K562 (cell line): ENCODE measurements at regions not wholly inside any gene's neighbourhood (a gene's known extent, or its start where the extent isn't known, plus 50 kb on each side); places are given as distances from the start of the nearest gene placed in this dataset.
A peak's percentile ranks its signal among the peaks of the same experiment; 100 is the strongest.

Experiments
- ATAC-seq: fragments of 200-7000 bp; cut with Tn5 transposase; 3 replicates; pipeline ENCODE4 v1.9.1; 2020; ENCODE audit warnings: moderate library complexity
- BruUV-seq: library from RNA; stranded (reverse); fragments of 400-500 nt; replicated peaks from 2 replicates; lab custom pipeline; 2021; lab: Mats Ljungman, UMichigan
- CTCF ChIA-PET: fragments of 300-600 bp; formaldehyde crosslinking; extraction: SDS; loops from one replicate; lab custom pipeline; 2021; ENCODE audit warnings: low intra/inter-chr PET ratio; lab: Yijun Ruan, JAX
- POLR2A ChIA-PET: fragments of 300-600, 350-650 bp; sonication (Branson Sonifier 250); formaldehyde crosslinking; extraction: SDS; loops from one replicate; lab custom pipeline; 2021; ENCODE audit warnings: antibody characterized with exemption, inconsistent platforms; lab: Yijun Ruan, JAX
- DNase-seq, 4 experiments: peaks; one replicate each; pipeline versions ENCODE4 v3.0.0 to v3.0.0-alpha.2; 2011 to 2018; ENCODE audit warnings: low spot score in 3 of 4, mixed read lengths in 3 of 4; ENCODE audit errors: extremely low read depth in 1 of 4
- FAIRE-seq: peaks from 2 replicates; lab custom pipeline; 2011; peaks lifted over from hg19 to GRCh38; lab: Jason Lieb, UNC
- H2AFZ ChIP-seq: 2 replicates; pipeline ENCODE4 v1.6.0; 2011; ENCODE audit warnings: low read depth, low read length, control low read depth, inconsistent platforms
- H3K27ac ChIP-seq: fragments of 200-600 bp; 3 replicates; pipeline ENCODE4 v1.8.0; 2011; ENCODE audit warnings: low read depth, mild to moderate bottlenecking, control low read depth, inconsistent platforms, low read length, moderate library complexity, mixed read lengths; ENCODE audit errors: extremely low read depth
- H3K27me3 ChIP-seq, 2 experiments: fragments of 300-600 bp in 1 of 2; 2 replicates in 1 of 2; 3 replicates in 1 of 2; pipeline versions ENCODE4 v1.6.0 to v1.8.0; 2011; ENCODE audit warnings: inconsistent platforms in 2 of 2, low read length in 2 of 2, mild to moderate bottlenecking in 1 of 2, mixed read lengths in 1 of 2, moderate library complexity in 1 of 2; ENCODE audit not compliant: control insufficient read depth in 2 of 2, insufficient read depth in 2 of 2
- H3K36me3 ChIP-seq: fragments of 300-600 bp; 3 replicates; pipeline ENCODE4 v1.8.0; 2011; ENCODE audit warnings: mild to moderate bottlenecking, low read length, inconsistent platforms; ENCODE audit not compliant: control insufficient read depth, insufficient read depth
- H3K4me1 ChIP-seq, 2 experiments: fragments of 200-600 bp in 1 of 2; replicated peaks in 1 of 2; 2 replicates in 1 of 2; 3 replicates in 1 of 2; pipeline versions ENCODE4 v1.5.1 to v1.8.0; 2011; ENCODE audit warnings: inconsistent platforms in 2 of 2, low read length in 2 of 2, mild to moderate bottlenecking in 1 of 2, mixed read lengths in 1 of 2, moderate library complexity in 1 of 2; ENCODE audit not compliant: control insufficient read depth in 2 of 2, insufficient read depth in 2 of 2
- H3K4me2 ChIP-seq: 2 replicates; pipeline ENCODE4 v1.6.1; 2011; ENCODE audit warnings: low read length, control low read depth, inconsistent platforms, mixed read lengths; ENCODE audit not compliant: insufficient read depth
- H3K4me3 ChIP-seq: fragments of 200-600 bp; sonication (generic), shearing (Covaris generic); 2 replicates; pipeline ENCODE4 v1.5.1; 2016; ENCODE audit warnings: control low read depth, inconsistent platforms
- H3K79me2 ChIP-seq: fragments of 200-600 bp; 3 replicates; pipeline ENCODE4 v1.8.0; 2011; ENCODE audit warnings: low read length, inconsistent platforms; ENCODE audit not compliant: control insufficient read depth, insufficient read depth
- H3K9ac ChIP-seq, 2 experiments: 2 replicates each; pipeline versions ENCODE4 v1.6.0 to v1.6.1; 2011; ENCODE audit warnings: low read depth in 2 of 2, low read length in 2 of 2, control low read depth in 1 of 2, inconsistent platforms in 1 of 2, mild to moderate bottlenecking in 1 of 2, mixed read lengths in 1 of 2; ENCODE audit not compliant: insufficient read depth in 1 of 2
- H3K9me1 ChIP-seq: one replicate; pipeline ENCODE4 v1.6.0; 2011; ENCODE audit warnings: inconsistent platforms, mild to moderate bottlenecking, low read length, moderate library complexity; ENCODE audit not compliant: control insufficient read depth, insufficient read depth
- H3K9me3 ChIP-seq: replicated peaks from 2 replicates; pipeline ENCODE4 v1.5.1; 2011; ENCODE audit warnings: low read depth, low read length, inconsistent platforms; ENCODE audit not compliant: control insufficient read depth, insufficient read depth
- H4K20me1 ChIP-seq: replicated peaks from 2 replicates; pipeline ENCODE4 v1.6.1; 2011; ENCODE audit warnings: low read length, inconsistent platforms, mixed read lengths; ENCODE audit not compliant: control insufficient read depth, insufficient read depth
- CBX2 ChIP-seq: fragments of 200-600 bp; sonication (generic); IDR thresholded peaks from one replicate; pipeline ENCODE4 v1.6.1; 2012; ENCODE audit warnings: mild to moderate bottlenecking, low read length, inconsistent platforms; ENCODE audit not compliant: insufficient read depth, poor library complexity, severe bottlenecking
- CEBPG ChIP-seq, 3 experiments: fragments of 200-800 bp in 1 of 3; sonication (Bioruptor generic) in 1 of 3; sonication (generic) in 1 of 3; formaldehyde crosslinking in 1 of 3; IDR thresholded peaks in 2 of 3; conservative IDR thresholded peaks in 1 of 3; 2 replicates each; pipeline versions ENCODE4 v1.6.1 to v1.8.0; 2016 to 2022; ENCODE audit warnings: missing compliant biosample characterization in 2 of 3, missing genetic modification characterization in 2 of 3, mild to moderate bottlenecking in 1 of 3, missing genetic modification reagents in 1 of 3
- CEBPZ ChIP-seq: fragments of 150-350 bp; IDR thresholded peaks from 2 replicates; pipeline ENCODE4 v1.6.1; 2014; ENCODE audit warnings: low read depth, mild to moderate bottlenecking, low read length, borderline replicate concordance
- HDAC1 ChIP-seq, 2 experiments: fragments of 450-650 bp; IDR thresholded peaks; 2 replicates each; pipeline ENCODE4 v1.6.1; 2016 to 2017; ENCODE audit warnings: inconsistent platforms in 1 of 2, mild to moderate bottlenecking in 1 of 2, moderate library complexity in 1 of 2
- KDM4B ChIP-seq, 2 experiments: fragments of 450-650 bp in 1 of 2; sonication (generic) in 1 of 2; IDR thresholded peaks; 2 replicates each; pipeline ENCODE4 v1.6.1; 2016 to 2017; ENCODE audit warnings: borderline replicate concordance in 2 of 2, antibody characterized with exemption in 1 of 2, low read depth in 1 of 2, mild to moderate bottlenecking in 1 of 2
- SNRNP70 ChIP-seq: fragments of 200-400 bp; formaldehyde crosslinking; optimal IDR thresholded peaks from 2 replicates; pipeline ENCODE3; 2017; ENCODE audit warnings: low read depth, low read length
- TFAM ChIP-seq: fragments of 250-450 bp; sonication (Bioruptor Pico); conservative IDR thresholded peaks from 2 replicates; pipeline ENCODE4 v1.5.0; 2021; ENCODE audit warnings: mild to moderate bottlenecking, moderate library complexity
- WGBS: fragments of 100-300 bp; shearing (Covaris generic); methylation state at CpG from one replicate; pipeline ENCODE4 v1.1.6; 2016; ENCODE audit warnings: low coverage, mixed read lengths; ENCODE audit not compliant: insufficient coverage; ENCODE audit errors: missing lambda C conversion rate; 5-methylcytosine and 5-hydroxymethylcytosine counted together
- in situ Hi-C: fragments of 300-500 bp; cut with MboI; formaldehyde crosslinking; loops from 4 replicates; pipeline ENCODE4 v1.15.0; 2018; ENCODE audit warnings: inconsistent platforms, mixed read lengths
- intact Hi-C: fragments of 100-400 bp; cut with micrococcal nuclease; formaldehyde crosslinking; loops from 2 replicates; pipeline ENCODE4 v1.14.2; 2022

- Histone ChIP-seq H3K36me3 (no peaks in the 10 kb centered on the region), H3K4me3 (no peak overlapping the region), H3K9me3 (no peaks in the 10 kb centered on the region), H3K4me1 (no peaks in the 10 kb centered on the region), H3K9me1 (peaks cover 4% of the 10 kb centered on the region), H3K27ac (no peak overlapping the region), H2AFZ (no peak overlapping the region), H3K9ac (no peak overlapping the region), H3K4me2 (no peak overlapping the region), H3K27me3 (peaks cover 12 to 37% of the 10 kb centered on the region in 2 experiments; a peak in 4 of 5 replicates), H3K79me2 (no peaks in the 10 kb centered on the region), H4K20me1 (no peaks in the 10 kb centered on the region)
- POLR2A ChIA-PET = interaction anchor here (0.6 to 0.7 kb wide), 2 partner anchors 103 to 499 kb away, joined by 3 to 4 read pairs; no protein-coding TSS in a partner anchor
- in situ Hi-C loops (no loop called here), intact Hi-C loops (no loop called here)
- FAIRE-seq (no peak), DNase-seq (no peak), ATAC-seq (no peak)
- BruUV-seq = no TSS peak
- TF ChIP-seq CBX2 = no peak
- TF ChIP-seq HDAC1 (IDR thresholded peaks at IDR 0.05) = no peak
- 0 out of 2 replicates have a peak, but pooled peaks have one; percentile 9 for TF ChIP-seq CEBPG (CRISPR knock-in tag; IDR thresholded peaks at IDR 0.05)
- TF ChIP-seq CEBPG (tag; conservative IDR thresholded peaks at IDR 0.05 in 1 of 2, IDR thresholded peaks at IDR 0.05 in 1 of 2) = no peak
- no peak for TF ChIP-seq KDM4B (IDR thresholded peaks at IDR 0.05; ENCODE audit: borderline replicate concordance in 2 of 2, low read depth in 1 of 2)
- TF ChIP-seq SNRNP70 = no peak
- no peak for TF ChIP-seq CEBPZ
- no peak for TF ChIP-seq TFAM (CRISPR knock-in tag)
- CTCF ChIA-PET = no interaction called here
- WGBS = 12% methylated on average over 5 of the region's 5 CpGs
These were observed 70.9 kb upstream of the LGALSL start for GRCh38 chr2:64383016-64383591.
